Neural progenitor cell (in vitro differentiated cells): ENCODE measurements at regions not wholly inside any gene's neighbourhood (a gene's known extent, or its start where the extent isn't known, plus 50 kb on each side); places are given as distances from the start of the nearest gene placed in this dataset.

Experiments
- DNase-seq: peaks from one replicate; pipeline ENCODE4 v3.0.0-alpha.2; 2016; ENCODE audit warnings: low spot score
- H2AFZ ChIP-seq: fragments of 200-600 bp; sonication (generic); replicated peaks from 2 replicates; pipeline ENCODE4 v1.6.1; 2016; ENCODE audit warnings: antibody characterized with exemption
- H3F3A ChIP-seq: fragments of 200-600 bp; sonication (generic); 2 replicates; pipeline ENCODE4 v1.6.1; 2016; ENCODE audit warnings: antibody characterized with exemption, low read depth
- H3K27ac ChIP-seq: fragments of 200-600 bp; sonication (generic); 2 replicates; pipeline ENCODE4 v1.5.1; 2016; ENCODE audit warnings: mild to moderate bottlenecking
- H3K27me3 ChIP-seq: fragments of 200-600 bp; sonication (generic); 2 replicates; pipeline ENCODE4 v1.6.1; 2016; ENCODE audit warnings: mild to moderate bottlenecking, moderate library complexity
- H3K36me3 ChIP-seq: fragments of 200-600 bp; sonication (generic); 2 replicates; pipeline ENCODE4 v1.5.1; 2016
- H3K4me1 ChIP-seq: fragments of 200-600 bp; sonication (generic); 2 replicates; pipeline ENCODE4 v1.6.1; 2016; ENCODE audit warnings: mixed run types
- H3K4me2 ChIP-seq: fragments of 200-600 bp; sonication (generic); 2 replicates; pipeline ENCODE4 v1.6.1; 2016
- H3K4me3 ChIP-seq: fragments of 200-600 bp; sonication (generic); 2 replicates; pipeline ENCODE4 v1.5.1; 2016
- H3K79me2 ChIP-seq: fragments of 200-600 bp; sonication (generic); 2 replicates; pipeline ENCODE4 v1.6.1; 2016; ENCODE audit warnings: low read depth
- H3K9ac ChIP-seq: fragments of 200-600 bp; sonication (generic); 2 replicates; pipeline ENCODE4 v1.6.1; 2016
- H3K9me3 ChIP-seq: fragments of 200-600 bp; sonication (generic); 2 replicates; pipeline ENCODE4 v1.5.1; 2016; ENCODE audit warnings: low read depth
- H4K20me1 ChIP-seq: fragments of 200-600 bp; sonication (generic); 2 replicates; pipeline ENCODE4 v1.6.1; 2016; ENCODE audit warnings: low read depth
- H3K27ac Mint-ChIP-seq: 3 replicates; pipeline ENCODE4 v1.8.0; 2021; ENCODE audit warnings: mixed read lengths
- H3K27me3 Mint-ChIP-seq: 2 replicates; pipeline ENCODE4 v1.8.0; 2022; ENCODE audit warnings: low read depth, mild to moderate bottlenecking, inconsistent platforms, moderate library complexity, mixed read lengths; ENCODE audit not compliant: insufficient read depth
- H3K36me3 Mint-ChIP-seq: 3 replicates; pipeline ENCODE4 v1.8.0; 2021; ENCODE audit warnings: mixed read lengths
- H3K4me1 Mint-ChIP-seq: 3 replicates; pipeline ENCODE4 v1.8.0; 2021; ENCODE audit warnings: mixed read lengths
- H3K4me3 Mint-ChIP-seq: 3 replicates; pipeline ENCODE4 v1.8.0; 2021; ENCODE audit warnings: mild to moderate bottlenecking, moderate library complexity, mixed read lengths
- H3K9me3 Mint-ChIP-seq: 3 replicates; pipeline ENCODE4 v1.8.0; 2020; ENCODE audit warnings: mixed read lengths
- EZH2 ChIP-seq: fragments of 200-600 bp; sonication (generic); IDR thresholded peaks from 2 replicates; pipeline ENCODE4 v1.6.1; 2017; ENCODE audit warnings: antibody characterized with exemption, mild to moderate bottlenecking, moderate library complexity
- EZH2phosphoT487 ChIP-seq: fragments of 200-600 bp; sonication (generic); IDR thresholded peaks from 2 replicates; pipeline ENCODE4 v1.6.1; 2017; ENCODE audit warnings: antibody characterized with exemption
- TF ChIP-seq, protein P1 (sequence below): fragments of 200-600 bp; sonication (generic); IDR thresholded peaks from 2 replicates; pipeline ENCODE4 v1.5.1; 2017; ENCODE audit warnings: antibody characterized with exemption, mild to moderate bottlenecking

DNA sequence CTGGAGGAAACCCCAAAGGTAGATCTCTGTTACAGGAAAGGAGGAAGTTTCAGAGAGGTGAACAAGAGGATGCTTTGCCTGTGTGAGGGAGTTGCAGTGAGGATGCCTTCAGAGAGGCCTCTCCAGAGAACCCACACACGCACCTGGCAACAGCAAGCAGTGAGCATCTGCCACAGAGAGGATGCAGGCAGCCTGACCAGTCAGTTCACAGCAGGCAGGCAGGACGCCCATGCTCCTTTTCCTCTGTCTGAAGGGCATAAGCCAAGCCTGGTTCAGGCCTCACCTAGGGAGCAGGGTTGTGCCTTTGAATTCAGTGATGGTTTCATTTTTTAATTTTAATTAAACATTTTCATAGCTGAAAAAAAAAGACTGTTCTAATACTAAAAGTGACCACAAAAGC lies 346.0 kb upstream of the MARCKS start:
- Mint-ChIP-seq H3K27ac (no peak overlapping the region), H3K27me3 (no peaks in the 10 kb centered on the region), H3K36me3 (no peaks in the 10 kb centered on the region), H3K4me3 (no peak overlapping the region), H3K9me3 (peaks cover 1% of the 10 kb centered on the region), H3K4me1 (no peaks in the 10 kb centered on the region)
- Histone ChIP-seq H3K4me1 (no peaks in the 10 kb centered on the region), H3K9ac (no peak overlapping the region), H3K9me3 (no peaks in the 10 kb centered on the region), H3K79me2 (no peaks in the 10 kb centered on the region), H3K4me3 (no peak overlapping the region), H3F3A (no peaks in the 10 kb centered on the region), H3K27me3 (no peaks in the 10 kb centered on the region), H4K20me1 (no peaks in the 10 kb centered on the region), H2AFZ (peak overlapping the region; percentile 34), H3K36me3 (no peaks in the 10 kb centered on the region), H3K27ac (no peak overlapping the region), H3K4me2 (no peak overlapping the region)
- no peak for TF ChIP-seq EZH2
- TF ChIP-seq, protein P1, sequence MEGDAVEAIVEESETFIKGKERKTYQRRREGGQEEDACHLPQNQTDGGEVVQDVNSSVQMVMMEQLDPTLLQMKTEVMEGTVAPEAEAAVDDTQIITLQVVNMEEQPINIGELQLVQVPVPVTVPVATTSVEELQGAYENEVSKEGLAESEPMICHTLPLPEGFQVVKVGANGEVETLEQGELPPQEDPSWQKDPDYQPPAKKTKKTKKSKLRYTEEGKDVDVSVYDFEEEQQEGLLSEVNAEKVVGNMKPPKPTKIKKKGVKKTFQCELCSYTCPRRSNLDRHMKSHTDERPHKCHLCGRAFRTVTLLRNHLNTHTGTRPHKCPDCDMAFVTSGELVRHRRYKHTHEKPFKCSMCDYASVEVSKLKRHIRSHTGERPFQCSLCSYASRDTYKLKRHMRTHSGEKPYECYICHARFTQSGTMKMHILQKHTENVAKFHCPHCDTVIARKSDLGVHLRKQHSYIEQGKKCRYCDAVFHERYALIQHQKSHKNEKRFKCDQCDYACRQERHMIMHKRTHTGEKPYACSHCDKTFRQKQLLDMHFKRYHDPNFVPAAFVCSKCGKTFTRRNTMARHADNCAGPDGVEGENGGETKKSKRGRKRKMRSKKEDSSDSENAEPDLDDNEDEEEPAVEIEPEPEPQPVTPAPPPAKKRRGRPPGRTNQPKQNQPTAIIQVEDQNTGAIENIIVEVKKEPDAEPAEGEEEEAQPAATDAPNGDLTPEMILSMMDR, result no peak
- no peak for TF ChIP-seq EZH2phosphoT487
- DNase-seq, result no peak

DNA sequence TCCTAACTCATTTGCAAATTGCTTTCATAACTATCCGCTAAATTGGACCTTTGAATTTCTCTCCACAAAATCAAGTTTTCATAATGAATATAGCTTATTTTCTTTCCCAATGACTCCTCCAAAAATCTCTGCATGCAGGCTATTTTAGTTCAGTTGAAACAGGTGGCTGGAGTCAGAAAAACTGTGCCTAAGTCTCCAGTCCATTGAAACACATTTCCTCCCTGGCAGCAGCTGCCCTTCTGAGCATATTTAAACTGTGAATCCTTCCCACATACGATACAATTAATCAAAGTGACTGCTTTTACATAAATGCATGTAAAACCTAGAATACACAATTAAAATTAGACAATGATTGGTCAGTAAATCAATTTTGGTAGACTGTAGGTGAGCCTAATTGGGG lies 344.6 kb upstream of the MARCKS start:
- Histone ChIP-seq H3K4me1 (no peaks in the 10 kb centered on the region), H3K4me2 (no peak overlapping the region), H3F3A (no peaks in the 10 kb centered on the region), H3K9ac (no peak overlapping the region), H3K36me3 (no peaks in the 10 kb centered on the region), H3K4me3 (no peak overlapping the region), H3K79me2 (no peaks in the 10 kb centered on the region), H3K27ac (no peak overlapping the region), H2AFZ (no peak overlapping the region), H4K20me1 (no peaks in the 10 kb centered on the region), H3K27me3 (no peaks in the 10 kb centered on the region), H3K9me3 (no peaks in the 10 kb centered on the region)
- H3K4me3 Mint-ChIP-seq, result no peak overlapping the region
- no peak overlapping the region for H3K27ac Mint-ChIP-seq
- no peaks in the 10 kb centered on the region for H3K4me1 Mint-ChIP-seq
- no peak for DNase-seq
- TF ChIP-seq, protein P1, result no peak
- TF ChIP-seq EZH2phosphoT487, result no peak
- TF ChIP-seq EZH2, result no peak
- no peaks in the 10 kb centered on the region for H3K27me3 Mint-ChIP-seq
- H3K36me3 Mint-ChIP-seq, result no peaks in the 10 kb centered on the region
- peaks cover 1% of the 10 kb centered on the region for H3K9me3 Mint-ChIP-seq

DNA sequence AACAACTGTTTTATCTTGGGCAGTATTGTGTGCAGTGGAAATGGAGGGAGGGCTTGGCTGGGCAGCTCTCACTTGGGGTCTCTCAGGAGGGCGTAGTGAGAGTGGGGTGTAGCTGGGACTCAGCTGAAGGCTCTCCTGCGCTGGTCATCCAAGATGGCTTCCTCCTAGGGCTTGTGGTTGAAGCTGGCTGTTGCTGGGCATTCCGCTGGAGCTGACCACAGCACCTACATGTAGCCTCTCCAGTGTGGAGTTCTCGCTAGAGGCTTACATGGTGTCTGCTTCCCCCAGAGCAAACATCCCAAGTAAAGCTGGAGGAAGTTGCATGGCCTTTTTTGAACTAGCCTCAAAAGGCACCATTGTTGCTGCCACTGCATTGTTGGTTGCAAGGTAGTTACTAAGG lies 344.1 kb upstream of the MARCKS start:
- Histone ChIP-seq H3K27me3 (no peaks in the 10 kb centered on the region), H3K27ac (no peak overlapping the region), H4K20me1 (no peaks in the 10 kb centered on the region), H3F3A (no peaks in the 10 kb centered on the region), H3K79me2 (no peaks in the 10 kb centered on the region), H3K9ac (no peak overlapping the region), H3K36me3 (no peaks in the 10 kb centered on the region), H3K4me1 (no peaks in the 10 kb centered on the region), H3K9me3 (no peaks in the 10 kb centered on the region), H3K4me2 (no peak overlapping the region), H3K4me3 (no peak overlapping the region), H2AFZ (peak overlapping the region; percentile 82)
- H3K27ac Mint-ChIP-seq, result no peak overlapping the region
- H3K36me3 Mint-ChIP-seq, result no peaks in the 10 kb centered on the region
- H3K4me3 Mint-ChIP-seq, result no peak overlapping the region
- TF ChIP-seq EZH2 (no peak), EZH2phosphoT487 (no peak)
- no peak for DNase-seq
- no peaks in the 10 kb centered on the region for H3K27me3 Mint-ChIP-seq
- peaks cover 1% of the 10 kb centered on the region for H3K9me3 Mint-ChIP-seq
- no peaks in the 10 kb centered on the region for H3K4me1 Mint-ChIP-seq

DNA sequence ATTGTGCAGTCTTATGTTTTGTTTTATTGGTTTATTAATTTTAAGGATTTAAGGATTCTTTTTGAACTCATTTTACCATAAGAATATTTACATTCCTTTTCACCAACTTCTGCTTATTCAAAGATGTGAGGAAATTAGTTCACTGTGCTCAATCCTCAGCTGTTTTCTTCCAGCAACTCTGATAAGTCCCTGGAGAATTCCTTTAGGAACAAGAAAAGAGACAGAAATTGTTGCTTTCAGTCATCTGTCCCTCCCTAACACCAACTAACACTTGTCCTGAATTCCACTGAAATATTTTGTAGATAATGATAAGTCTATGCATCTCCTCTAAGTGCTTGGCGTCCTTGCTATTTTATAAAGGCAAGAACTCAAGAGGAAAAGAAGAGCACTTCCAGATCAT lies 334.8 kb upstream of the MARCKS start:
- H3K4me2 ChIP-seq, result no peak overlapping the region
- Mint-ChIP-seq H3K4me1 (no peaks in the 10 kb centered on the region), H3K27me3 (no peaks in the 10 kb centered on the region), H3K27ac (no peak overlapping the region), H3K4me3 (no peak overlapping the region), H3K36me3 (no peaks in the 10 kb centered on the region), H3K9me3 (peaks cover 4% of the 10 kb centered on the region)
- H3K9ac ChIP-seq, result no peak overlapping the region
- no peaks in the 10 kb centered on the region for H4K20me1 ChIP-seq
- no peak overlapping the region for H3K27ac ChIP-seq
- no peaks in the 10 kb centered on the region for H3F3A ChIP-seq
- TF ChIP-seq EZH2 (no peak), EZH2phosphoT487 (no peak)
- TF ChIP-seq, protein P1, result no peak
- no peaks in the 10 kb centered on the region for H3K36me3 ChIP-seq
- no peaks in the 10 kb centered on the region for H3K79me2 ChIP-seq
- no peak overlapping the region for H3K4me3 ChIP-seq
- no peaks in the 10 kb centered on the region for H3K9me3 ChIP-seq
- H2AFZ ChIP-seq, result no peak overlapping the region
- H3K27me3 ChIP-seq, result no peaks in the 10 kb centered on the region
- no peak for DNase-seq
- H3K4me1 ChIP-seq, result no peaks in the 10 kb centered on the region
